H9 (cell line): ENCODE measurements at regions not wholly inside any gene's neighbourhood (a gene's known extent, or its start where the extent isn't known, plus 50 kb on each side); places are given as distances from the start of the nearest gene placed in this dataset.

Experiments used
- DNase-seq: peaks from one replicate; pipeline ENCODE4 v3.0.0-alpha.2; 2017
- H2AFZ ChIP-seq: one replicate; pipeline ENCODE4 v1.6.1; 2013; ENCODE audit warnings: mild to moderate bottlenecking, low read length, control low read depth, moderate library complexity
- H2AK5ac ChIP-seq: 2 replicates; pipeline ENCODE4 v1.6.1; 2013; ENCODE audit warnings: low read length, control low read depth, mixed read lengths; ENCODE audit not compliant: insufficient read length
- H2BK120ac ChIP-seq: one replicate; pipeline ENCODE4 v1.6.1; 2013; ENCODE audit warnings: low read depth, mild to moderate bottlenecking, low read length, control low read depth, inconsistent platforms; ENCODE audit not compliant: poor library complexity, severe bottlenecking
- H2BK12ac ChIP-seq: 2 replicates; pipeline ENCODE4 v1.6.1; 2013; ENCODE audit warnings: low read length, control low read depth, mixed read lengths, low read depth; ENCODE audit not compliant: insufficient read length
- H2BK15ac ChIP-seq: 2 replicates; pipeline ENCODE4 v1.6.1; 2013; ENCODE audit warnings: low read depth, low read length, control low read depth
- H2BK20ac ChIP-seq: one replicate; pipeline ENCODE4 v1.6.1; 2013; ENCODE audit warnings: low read depth, mild to moderate bottlenecking, low read length, control low read depth, inconsistent platforms; ENCODE audit not compliant: poor library complexity, severe bottlenecking
- H2BK5ac ChIP-seq: 2 replicates; pipeline ENCODE4 v1.6.1; 2013; ENCODE audit warnings: low read length, control low read depth, mixed read lengths; ENCODE audit not compliant: insufficient read length
- H3K14ac ChIP-seq: 2 replicates; pipeline ENCODE4 v1.6.1; 2013; ENCODE audit warnings: low read length, control low read depth; ENCODE audit not compliant: insufficient read depth
- H3K18ac ChIP-seq: 2 replicates; pipeline ENCODE4 v1.6.1; 2013; ENCODE audit warnings: low read depth, mild to moderate bottlenecking, mixed read lengths, low read length, control low read depth; ENCODE audit not compliant: insufficient read length
- H3K23ac ChIP-seq: 2 replicates; pipeline ENCODE4 v1.6.1; 2013; ENCODE audit warnings: low read length, control low read depth, mixed read lengths, low read depth; ENCODE audit not compliant: insufficient read length
- H3K23me2 ChIP-seq: 2 replicates; pipeline ENCODE4 v1.6.1; 2013; ENCODE audit warnings: low read depth, mild to moderate bottlenecking, mixed read lengths, low read length, control low read depth; ENCODE audit not compliant: insufficient read length, poor library complexity, severe bottlenecking
- H3K27ac ChIP-seq: 2 replicates; pipeline ENCODE4 v1.5.1; 2013; ENCODE audit warnings: low read length, control low read depth, mixed read lengths, low read depth; ENCODE audit not compliant: insufficient read length
- H3K27me3 ChIP-seq: 2 replicates; pipeline ENCODE4 v1.6.1; 2013; ENCODE audit warnings: low read length, control low read depth, inconsistent platforms; ENCODE audit not compliant: insufficient read depth
- H3K4ac ChIP-seq: 2 replicates; pipeline ENCODE4 v1.6.1; 2013; ENCODE audit warnings: low read depth, mild to moderate bottlenecking, control low read depth, inconsistent platforms, low read length, moderate library complexity
- H3K4me1 ChIP-seq: 2 replicates; pipeline ENCODE4 v1.6.1; 2013; ENCODE audit warnings: low read length, control low read depth, inconsistent platforms; ENCODE audit not compliant: insufficient read depth
- H3K4me2 ChIP-seq: 2 replicates; pipeline ENCODE4 v1.6.1; 2013; ENCODE audit warnings: low read length, control low read depth, mixed read lengths; ENCODE audit not compliant: insufficient read length, insufficient read depth
- H3K56ac ChIP-seq: 2 replicates; pipeline ENCODE4 v1.6.1; 2013; ENCODE audit warnings: low read depth, mild to moderate bottlenecking, mixed read lengths, low read length, control low read depth; ENCODE audit not compliant: insufficient read length
- H3K79me1 ChIP-seq: 2 replicates; pipeline ENCODE4 v1.6.1; 2013; ENCODE audit warnings: low read depth, mild to moderate bottlenecking, moderate library complexity, low read length, control low read depth, inconsistent platforms; ENCODE audit not compliant: insufficient read depth, poor library complexity, severe bottlenecking
- H3K79me2 ChIP-seq: 2 replicates; pipeline ENCODE4 v1.6.1; 2013; ENCODE audit warnings: low read length, control low read depth, inconsistent platforms; ENCODE audit not compliant: insufficient read depth
- H3K9ac ChIP-seq: 2 replicates; pipeline ENCODE4 v1.6.1; 2013; ENCODE audit warnings: low read length, control low read depth, mixed read lengths; ENCODE audit not compliant: insufficient read length; ENCODE audit errors: extremely low read depth
- H3K9me3 ChIP-seq: one replicate; pipeline ENCODE4 v1.6.1; 2013; ENCODE audit warnings: low read depth, low read length, inconsistent platforms; ENCODE audit not compliant: control insufficient read depth
- H3T11ph ChIP-seq: one replicate; pipeline ENCODE4 v1.6.1; 2013; ENCODE audit warnings: mild to moderate bottlenecking, low read length, control low read depth, inconsistent platforms
- H4K20me1 ChIP-seq: one replicate; pipeline ENCODE4 v1.6.1; 2013; ENCODE audit not compliant: control insufficient read depth, insufficient read length, insufficient read depth
- H4K5ac ChIP-seq: 2 replicates; pipeline ENCODE4 v1.6.1; 2013; ENCODE audit warnings: low read depth, mild to moderate bottlenecking, mixed read lengths, low read length, control low read depth; ENCODE audit not compliant: insufficient read length
- H4K8ac ChIP-seq: replicated peaks from 2 replicates; pipeline ENCODE4 v1.6.1; 2013; ENCODE audit warnings: low read length, control low read depth, mixed read lengths, low read depth; ENCODE audit not compliant: insufficient read length
- H4K91ac ChIP-seq: 2 replicates; pipeline ENCODE4 v1.6.1; 2013; ENCODE audit warnings: low read depth, mild to moderate bottlenecking, moderate library complexity, mixed read lengths, low read length, control low read depth; ENCODE audit not compliant: insufficient read length
- H3K27ac Mint-ChIP-seq, 3 experiments: 2 replicates in 2 of 3; 3 replicates in 1 of 3; pipeline ENCODE4 v1.8.0; 2020 to 2021; ENCODE audit warnings: mixed read lengths in 3 of 3, mild to moderate bottlenecking in 1 of 3, moderate library complexity in 1 of 3
- H3K27me3 Mint-ChIP-seq: 2 replicates; pipeline ENCODE4 v1.8.0; 2021; ENCODE audit warnings: low read depth, mild to moderate bottlenecking, moderate library complexity, mixed read lengths
- H3K36me3 Mint-ChIP-seq, 3 experiments: 2 replicates in 2 of 3; 3 replicates in 1 of 3; pipeline ENCODE4 v1.8.0; 2020 to 2021; ENCODE audit warnings: low read depth in 3 of 3, mixed read lengths in 3 of 3; ENCODE audit not compliant: insufficient read depth in 1 of 3
- H3K4me1 Mint-ChIP-seq, 2 experiments: 2 replicates each; pipeline ENCODE4 v1.8.0; 2020; ENCODE audit warnings: mixed read lengths in 2 of 2
- H3K4me3 Mint-ChIP-seq, 2 experiments: 2 replicates in 1 of 2; 3 replicates in 1 of 2; pipeline ENCODE4 v1.8.0; 2020 to 2021; ENCODE audit warnings: mild to moderate bottlenecking in 2 of 2, mixed read lengths in 2 of 2, moderate library complexity in 1 of 2
- H3K9me3 Mint-ChIP-seq, 2 experiments: 2 replicates in 1 of 2; 3 replicates in 1 of 2; pipeline ENCODE4 v1.8.0; 2020; ENCODE audit warnings: mild to moderate bottlenecking in 2 of 2, mixed read lengths in 2 of 2, moderate library complexity in 1 of 2
- CTCF ChIP-seq: fragments of 200-600 bp; sonication (generic); conservative IDR thresholded peaks from 3 replicates; pipeline ENCODE4 v1.8.0; 2021; ENCODE audit warnings: antibody characterized with exemption, mild to moderate bottlenecking
- WGBS: extraction: QIAGEN DNeasy Blood & Tissue Kit; methylation state at CpG from one replicate; pipeline ENCODE4 v1.1.7; 2013; ENCODE audit warnings: missing lambda C conversion rate, low lambda C conversion rate, mixed read lengths; ENCODE audit not compliant: insufficient read length; ENCODE audit errors: extremely low coverage; 5-methylcytosine and 5-hydroxymethylcytosine counted together

GRCh38 chr18:41012194-41012593 lies 942.8 kb upstream of the PIK3C3 start:
- H3K9ac ChIP-seq, result no peak overlapping the region
- no peaks in the 10 kb centered on the region for H3K9me3 Mint-ChIP-seq
- H3K9me3 ChIP-seq, result no peaks in the 10 kb centered on the region
- no peak overlapping the region for H3K27ac ChIP-seq
- DNase-seq, result no peak
- WGBS, result no CpG with 5 or more reads among the region's 1 CpG
- no peak overlapping the region for H2BK12ac ChIP-seq
- H3K4me1 ChIP-seq, result no peaks in the 10 kb centered on the region
- no peak overlapping the region for H2BK15ac ChIP-seq
- no peak overlapping the region for H3T11ph ChIP-seq
- no peaks in the 10 kb centered on the region for H3K79me2 ChIP-seq
- peaks cover 0 to 2% of the 10 kb centered on the region in 2 experiments; a peak in 1 of 4 replicates for H3K4me1 Mint-ChIP-seq
- H2AK5ac ChIP-seq, result no peak overlapping the region
- H3K27me3 Mint-ChIP-seq, result no peaks in the 10 kb centered on the region
- H2BK5ac ChIP-seq, result no peak overlapping the region
- H3K27ac Mint-ChIP-seq, result no peak overlapping the region
- no peaks in the 10 kb centered on the region for H3K27me3 ChIP-seq
- H4K5ac ChIP-seq, result no peak overlapping the region
- H3K23me2 ChIP-seq, result no peaks in the 10 kb centered on the region
- H3K14ac ChIP-seq, result no peak overlapping the region
- no peak for TF ChIP-seq CTCF
- no peak overlapping the region for H3K4me2 ChIP-seq
- H3K79me1 ChIP-seq, result no peaks in the 10 kb centered on the region
- no peaks in the 10 kb centered on the region for H3K36me3 Mint-ChIP-seq
- no peak overlapping the region for H2AFZ ChIP-seq
- no peak overlapping the region for H3K4ac ChIP-seq
- no peaks in the 10 kb centered on the region for H4K20me1 ChIP-seq
- no peak overlapping the region for H4K91ac ChIP-seq
- H2BK120ac ChIP-seq, result no peak overlapping the region
- no peak overlapping the region for H3K23ac ChIP-seq
- no peak overlapping the region for H3K18ac ChIP-seq
- no peak overlapping the region for H4K8ac ChIP-seq
- no peak overlapping the region for H3K4me3 Mint-ChIP-seq
- no peak overlapping the region for H3K56ac ChIP-seq
- H2BK20ac ChIP-seq, result no peak overlapping the region
